ENCODE measurements at regions not wholly inside any gene's neighbourhood (a gene's known extent, or its start where the extent isn't known, plus 50 kb on each side); places are given as distances from the start of the nearest gene placed in this dataset.
"Not testable (repeated sequence)": the region's sequence is repeated elsewhere in the genome, so short reads cannot be mapped to it uniquely, and the experiment has no call there.

DNA sequence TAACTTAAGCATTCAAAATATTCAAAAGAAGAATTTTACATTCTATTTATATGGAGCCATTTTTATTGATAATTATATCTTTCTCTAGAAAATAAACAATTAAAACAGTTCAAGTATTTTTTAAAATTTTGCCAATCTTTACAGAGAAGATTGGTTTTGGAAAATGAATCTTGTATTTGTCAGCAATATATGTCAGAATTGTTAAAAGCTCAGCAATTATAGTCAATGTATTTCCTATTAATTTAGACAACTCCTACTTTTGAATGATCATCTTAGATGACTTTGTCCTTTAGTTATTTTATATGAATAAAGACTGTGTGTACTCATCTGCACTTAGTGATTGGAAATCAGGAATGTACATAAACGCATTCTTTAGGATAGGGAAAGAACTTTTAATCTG, 223.9 kb upstream of the MAD2L1 start:
- no peak for DNase-seq

DNA sequence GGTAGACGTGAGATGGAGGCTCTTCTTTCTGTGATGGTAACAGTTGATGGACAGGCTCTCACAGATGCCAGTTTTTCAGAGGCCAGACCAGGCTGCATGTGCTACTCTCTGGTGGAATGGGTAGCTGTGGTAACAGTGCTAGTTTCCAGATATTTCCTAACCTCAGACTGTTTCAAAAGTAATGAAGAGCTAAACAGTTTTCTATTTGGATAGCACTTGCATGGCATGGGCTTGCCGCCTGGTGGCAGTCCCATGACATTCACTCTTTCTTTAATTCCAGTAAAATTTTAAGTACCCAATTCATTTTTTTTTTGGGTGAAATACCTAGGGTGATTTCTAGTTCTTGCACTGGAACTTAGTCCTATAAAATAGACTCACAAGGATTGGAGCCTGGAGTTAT, 220.2 kb upstream of the MAD2L1 start:
- no peak for DNase-seq

DNA sequence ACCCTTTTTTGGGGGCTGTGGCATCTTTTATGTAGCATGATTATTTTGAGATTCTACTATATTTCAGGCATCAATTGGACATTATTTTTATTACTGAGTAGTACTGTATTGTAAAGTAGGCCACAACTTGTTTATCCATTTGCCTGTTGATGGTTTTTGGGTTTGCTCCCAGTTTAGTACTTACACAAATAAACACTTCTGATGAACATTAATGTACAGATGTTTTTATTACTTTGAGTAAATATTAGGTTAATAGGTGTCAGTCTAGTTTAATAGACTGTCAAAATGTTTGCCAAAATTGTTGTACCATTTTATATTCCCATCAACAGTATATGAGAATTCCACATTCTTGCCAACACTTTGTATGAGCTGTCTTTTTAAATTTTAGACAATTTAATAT, 214.9 kb upstream of the MAD2L1 start:
- no peak for DNase-seq

DNA sequence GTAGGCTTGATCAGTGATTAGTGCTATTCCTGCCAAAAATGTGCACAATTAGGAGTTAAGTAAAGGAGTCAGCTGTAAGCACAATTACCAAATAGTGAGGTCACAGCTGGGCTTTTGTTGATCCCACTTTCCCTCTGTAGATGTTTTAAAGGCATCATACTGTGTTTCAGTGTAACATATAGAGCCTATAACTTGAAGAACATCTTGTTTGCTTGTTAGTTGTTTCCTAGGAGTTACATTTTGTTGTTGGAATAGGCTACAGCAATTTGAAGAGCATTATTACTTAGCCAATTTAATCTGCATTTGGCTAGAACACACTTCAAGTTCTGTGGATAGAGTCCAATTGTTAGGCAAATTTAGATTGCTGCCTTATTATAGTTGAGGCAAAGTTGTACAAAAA, 210.7 kb upstream of the MAD2L1 start:
- DNase-seq: no peak

DNA sequence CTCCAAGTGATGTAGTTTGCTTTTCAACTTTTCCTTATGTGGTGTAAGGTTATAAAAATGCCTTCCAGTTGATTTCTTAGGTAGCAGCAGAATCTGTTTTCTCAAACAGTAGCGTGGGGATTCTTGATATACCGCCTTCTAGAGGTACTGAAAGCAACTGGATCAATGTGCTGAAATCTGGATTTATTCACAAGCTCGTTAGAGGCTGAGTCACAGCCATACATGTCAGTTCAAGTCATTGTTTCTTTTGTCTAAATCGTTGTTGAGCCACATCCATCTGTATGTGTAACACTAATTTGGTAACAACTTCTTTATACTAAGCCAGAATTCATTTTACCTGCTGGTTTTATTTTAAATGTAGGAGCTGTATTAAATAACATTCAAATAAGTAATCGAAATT, 200.0 kb upstream of the MAD2L1 start:
- DNase-seq: no peak

DNA sequence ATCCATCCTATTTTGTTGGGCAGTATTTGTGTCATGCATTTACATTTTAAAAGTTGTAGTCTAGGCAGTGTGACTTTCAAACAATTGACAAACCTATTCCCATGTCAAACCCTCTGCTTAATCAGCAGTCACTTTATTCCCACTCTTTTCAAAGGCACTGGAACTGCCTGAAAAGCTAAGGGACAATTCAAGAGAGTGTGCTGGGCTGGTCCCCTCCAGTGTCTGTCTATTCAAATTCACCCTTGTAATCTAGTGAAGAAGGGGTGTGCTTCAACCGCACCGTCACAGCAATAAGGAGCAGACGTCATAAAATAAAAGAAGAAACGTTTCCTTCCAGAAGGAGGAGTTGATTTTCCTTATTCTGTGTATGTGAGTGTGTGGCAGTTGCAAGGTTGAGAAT, 197.0 kb upstream of the MAD2L1 start:
- no peak for DNase-seq

DNA sequence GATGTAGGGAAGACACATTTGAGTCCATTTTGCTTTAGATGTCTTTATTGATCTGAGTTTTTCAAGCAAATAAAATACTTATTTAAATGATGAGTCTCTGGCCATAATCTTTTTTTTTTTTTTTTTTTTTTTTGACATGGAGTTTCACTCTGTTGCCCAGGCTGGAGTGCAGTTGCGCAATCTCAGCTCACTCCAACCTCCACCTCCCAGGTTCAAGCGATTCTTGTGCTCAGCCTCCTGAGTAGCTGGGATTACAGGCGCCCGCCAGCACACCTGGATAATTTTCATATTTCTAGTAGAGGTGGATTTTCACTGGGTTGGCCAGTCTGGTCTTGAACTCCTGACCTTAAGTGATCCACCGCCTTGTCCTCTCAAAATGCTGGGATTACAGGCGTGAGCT, 194.5 kb upstream of the MAD2L1 start:
- no peak for DNase-seq

DNA sequence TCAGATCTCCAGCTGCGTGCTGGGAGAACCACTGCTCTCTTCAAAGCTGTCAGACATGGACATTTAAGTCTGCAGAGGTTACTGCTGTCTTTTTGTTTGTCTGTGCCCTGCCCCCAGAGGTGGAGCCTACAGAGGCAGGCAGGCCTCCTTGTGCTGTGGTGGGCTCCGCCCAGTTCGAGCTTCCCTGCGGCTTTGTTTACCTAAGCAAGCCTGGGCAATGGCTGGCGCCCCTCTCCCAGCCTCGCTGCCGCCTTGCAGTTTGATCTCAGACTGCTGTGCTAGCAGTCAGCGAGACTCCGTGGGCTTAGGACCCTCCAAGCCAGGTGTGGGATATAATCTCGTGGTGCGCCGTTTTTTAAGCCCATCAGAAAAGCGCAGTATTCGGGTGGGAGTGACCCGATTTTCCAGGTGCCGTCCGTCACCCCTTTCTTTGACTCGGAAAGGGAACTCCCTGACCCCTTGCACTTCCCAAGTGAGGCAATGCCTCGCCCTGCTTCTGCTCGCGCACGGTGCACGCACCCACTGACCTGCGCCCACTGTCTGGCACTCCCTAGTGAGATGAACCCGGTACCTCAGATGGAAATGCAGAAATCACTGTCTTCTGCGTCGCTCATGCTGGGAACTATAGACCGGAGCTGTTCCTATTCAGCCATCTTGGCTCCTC, 189.6 kb upstream of the MAD2L1 start:
- peak; percentile 4 for DNase-seq

DNA sequence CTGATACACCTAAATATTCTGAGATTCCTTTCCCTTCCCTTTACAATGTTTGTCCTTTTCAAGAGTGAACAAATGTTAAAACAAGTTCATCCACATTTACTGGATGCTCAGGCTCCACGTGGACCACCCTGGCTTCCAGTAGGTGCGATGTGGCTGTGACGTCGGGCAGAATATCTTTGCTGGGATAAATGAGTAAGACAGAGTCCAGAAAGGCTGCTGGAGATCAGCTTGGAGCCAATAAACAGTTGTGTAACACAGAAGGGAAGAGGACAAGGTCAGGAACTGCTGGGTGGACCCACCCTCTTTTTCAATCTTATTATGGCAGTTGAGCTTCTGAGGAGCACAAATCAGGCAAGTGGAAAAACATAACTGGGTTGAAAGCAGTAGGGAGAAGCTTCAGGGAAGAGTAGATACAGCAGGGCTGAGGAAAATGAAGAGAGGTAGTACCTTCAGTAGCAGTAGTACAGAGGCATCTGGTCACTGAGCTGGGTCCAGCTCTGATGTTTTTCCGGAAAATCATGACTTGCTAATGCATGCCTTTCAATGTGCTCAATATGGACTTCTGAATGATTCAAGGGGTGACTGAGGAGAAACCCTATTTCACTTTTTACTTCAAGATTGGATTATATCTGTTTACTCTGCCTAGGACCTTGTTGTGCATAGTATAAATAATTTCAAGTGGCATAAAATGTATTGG, 171.8 kb upstream of the MAD2L1 start:
- no peak for DNase-seq

DNA sequence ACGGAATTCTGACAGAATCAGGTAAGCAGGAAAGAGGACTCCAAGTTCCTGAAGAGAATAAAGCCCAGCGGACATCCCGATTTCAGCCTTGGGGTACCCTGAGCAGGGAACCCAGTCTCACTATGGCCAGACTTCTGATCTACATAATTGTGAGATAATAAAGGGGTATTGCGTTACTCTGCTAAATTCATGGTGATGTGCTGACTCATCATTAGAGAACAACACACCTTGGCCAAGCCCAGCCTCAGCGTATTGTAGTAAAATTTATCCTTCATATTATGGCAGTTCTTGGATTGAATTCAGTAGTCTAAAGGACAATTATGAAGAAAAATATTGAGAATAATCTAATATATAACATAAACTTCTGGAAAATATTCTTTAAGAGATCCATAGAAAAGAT, 170.2 kb upstream of the MAD2L1 start:
- no peak for DNase-seq

DNA sequence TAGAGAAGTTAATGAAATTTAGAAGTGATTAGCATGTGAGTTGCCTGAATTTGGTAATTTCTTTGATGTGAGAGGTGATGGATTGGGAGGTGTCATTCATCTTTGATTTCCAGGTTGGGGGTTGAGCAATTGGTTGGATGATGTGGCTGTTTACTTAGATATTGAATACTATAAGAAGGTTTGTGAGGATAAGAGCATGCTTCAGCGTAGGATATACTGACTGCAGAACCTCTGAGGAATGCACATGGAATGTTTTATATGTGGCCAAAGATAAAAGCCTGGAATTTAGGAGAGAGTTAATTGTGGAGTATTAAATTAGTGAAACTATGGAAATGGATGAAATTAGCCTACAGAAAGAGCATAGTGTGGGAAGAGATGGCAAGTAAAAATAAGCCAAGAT, 165.4 kb upstream of the MAD2L1 start:
- no peak for DNase-seq

DNA sequence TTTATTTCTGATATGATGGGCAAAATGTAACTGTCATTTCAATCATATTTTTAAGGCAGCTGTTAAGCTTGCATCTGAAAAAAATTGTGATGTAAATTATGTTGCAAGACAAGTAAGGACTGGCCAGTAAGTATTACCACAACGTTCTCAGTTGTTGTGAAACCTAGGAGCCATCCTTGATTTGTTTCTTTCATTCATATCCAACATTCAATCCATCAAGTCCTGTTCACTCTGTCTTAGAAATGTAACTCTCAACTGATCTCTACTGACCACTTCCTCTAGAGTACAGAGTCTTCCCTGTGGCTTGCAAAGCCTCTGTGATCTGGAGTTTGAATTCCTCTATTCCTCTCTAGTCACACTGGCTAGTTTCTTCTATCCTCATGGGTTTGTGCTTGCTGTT, 161.4 kb upstream of the MAD2L1 start:
- no peak for DNase-seq

DNA sequence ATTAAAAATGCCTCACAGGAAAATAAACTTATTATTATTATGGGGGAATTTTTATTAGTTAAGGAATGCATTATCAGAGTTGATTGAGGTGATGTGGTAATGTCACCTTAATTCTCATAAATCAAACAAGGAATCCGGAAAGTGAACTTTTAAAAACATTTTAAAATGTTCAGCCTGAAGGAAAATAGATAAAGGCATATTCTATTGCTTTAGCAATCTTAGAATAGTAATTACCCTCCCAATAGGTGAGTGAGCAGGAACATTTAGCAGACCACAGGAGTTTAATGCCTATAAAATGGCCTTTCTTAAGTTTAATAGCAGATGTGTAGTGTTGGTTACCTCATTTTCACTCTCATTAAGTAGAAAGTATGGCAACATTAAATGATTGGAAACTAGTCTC, 160.9 kb upstream of the MAD2L1 start:
- DNase-seq: no peak

DNA sequence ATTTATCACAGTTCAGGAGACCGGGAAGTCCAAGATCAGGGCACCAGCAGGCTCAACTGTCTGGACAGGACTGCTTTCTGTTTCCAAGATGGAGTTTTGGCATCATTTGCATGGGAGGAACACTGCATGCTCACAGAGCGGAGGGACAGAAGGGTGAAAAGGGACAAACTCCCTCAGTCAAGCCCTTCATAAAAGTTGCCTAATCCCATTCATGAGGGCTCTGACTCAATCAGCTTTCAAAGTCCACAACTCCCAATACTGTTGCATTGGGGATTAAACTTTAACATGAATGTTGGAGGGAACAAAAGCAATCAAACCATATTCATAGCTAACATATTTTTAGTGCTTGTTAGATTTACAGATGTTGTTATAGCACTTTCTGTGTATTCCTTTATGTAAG, 158.9 kb upstream of the MAD2L1 start:
- no peak for DNase-seq

DNA sequence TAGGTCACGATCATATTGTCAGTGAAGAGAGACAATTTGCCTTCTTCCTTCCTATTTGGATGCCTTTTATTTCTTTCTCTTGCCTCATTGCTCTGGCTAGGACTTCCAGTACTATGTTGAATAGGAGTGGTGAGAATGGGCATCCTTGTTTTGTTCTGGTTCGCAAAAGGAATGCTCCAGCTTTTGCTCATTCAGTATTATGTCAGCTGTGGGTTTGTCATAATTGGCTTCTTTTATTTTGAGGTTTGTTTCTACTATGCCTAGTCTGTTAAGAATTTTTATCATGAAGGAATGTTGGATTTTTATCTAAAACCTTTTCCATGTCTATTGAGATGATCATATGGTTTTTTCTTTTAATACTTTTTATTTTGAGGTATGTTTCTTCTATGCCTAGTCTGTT, 152.3 kb upstream of the MAD2L1 start:
- DNase-seq: no peak

DNA sequence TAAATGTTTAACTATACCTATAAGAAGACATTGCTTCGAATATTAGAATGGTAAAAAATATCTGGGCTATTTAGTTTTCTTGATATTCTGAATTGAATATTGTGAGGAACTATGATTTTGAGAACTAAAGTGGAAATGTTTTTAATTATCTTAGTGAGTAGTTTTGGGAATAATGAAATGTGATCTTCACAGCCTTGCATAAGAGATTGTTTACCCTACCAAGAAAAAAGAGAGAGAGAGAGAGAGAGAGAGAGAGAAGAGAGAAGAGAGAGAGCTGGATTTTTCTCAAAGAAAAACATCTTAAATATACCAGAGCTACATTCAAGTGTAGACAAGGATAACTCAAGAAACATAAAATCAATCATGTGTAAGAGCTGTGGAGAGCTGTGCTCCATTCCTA, 148.7 kb upstream of the MAD2L1 start:
- DNase-seq: no peak

DNA sequence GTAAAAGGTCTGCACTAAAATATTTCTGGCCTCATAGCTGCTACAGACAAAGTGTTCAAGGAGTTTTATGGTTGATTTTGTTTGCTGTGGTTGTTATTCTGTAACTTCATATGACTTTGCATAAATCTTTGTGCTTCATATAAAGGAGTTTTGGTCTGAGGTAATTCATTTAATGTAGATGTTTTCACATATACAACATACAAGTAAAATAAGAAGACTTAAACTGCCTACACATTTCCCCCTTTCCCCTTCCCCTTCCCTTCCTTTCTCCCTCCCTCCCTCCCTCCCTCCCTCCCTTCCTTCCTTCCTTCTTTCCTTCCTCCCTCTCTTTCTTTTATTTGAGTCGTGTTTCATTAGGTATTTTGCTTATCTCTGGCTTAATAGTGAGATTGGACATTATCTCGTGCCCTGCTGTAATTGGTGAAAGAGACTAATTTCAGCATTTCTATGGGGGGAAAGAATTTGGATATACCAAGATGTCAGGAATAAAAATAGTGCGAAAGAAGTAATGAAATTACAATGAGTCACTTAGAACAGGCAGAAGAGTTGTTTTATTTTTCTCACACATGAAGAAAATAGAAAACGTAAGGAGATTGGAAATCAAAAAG, 144.9 kb upstream of the MAD2L1 start:
- DNase-seq: no peak

DNA sequence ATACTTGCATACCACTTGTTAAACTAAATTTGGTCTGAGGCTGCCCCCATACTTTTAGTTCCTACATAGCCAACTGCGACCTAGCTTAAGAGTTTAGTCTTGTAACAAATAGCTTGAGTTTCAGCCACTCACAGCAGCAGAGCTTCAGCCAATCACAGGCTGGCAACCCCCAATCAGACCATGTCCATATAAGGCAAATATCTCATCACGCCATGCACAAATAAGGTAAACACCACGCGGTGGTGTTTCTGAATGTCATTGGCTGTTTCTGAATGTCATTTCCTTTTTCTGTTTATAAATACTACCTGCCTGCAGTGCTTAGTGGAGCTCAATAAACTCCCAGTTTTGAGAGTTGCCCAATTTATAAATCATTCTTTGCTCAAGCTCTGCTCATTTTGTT, 143.1 kb upstream of the MAD2L1 start:
- peak; percentile 21 for DNase-seq

DNA sequence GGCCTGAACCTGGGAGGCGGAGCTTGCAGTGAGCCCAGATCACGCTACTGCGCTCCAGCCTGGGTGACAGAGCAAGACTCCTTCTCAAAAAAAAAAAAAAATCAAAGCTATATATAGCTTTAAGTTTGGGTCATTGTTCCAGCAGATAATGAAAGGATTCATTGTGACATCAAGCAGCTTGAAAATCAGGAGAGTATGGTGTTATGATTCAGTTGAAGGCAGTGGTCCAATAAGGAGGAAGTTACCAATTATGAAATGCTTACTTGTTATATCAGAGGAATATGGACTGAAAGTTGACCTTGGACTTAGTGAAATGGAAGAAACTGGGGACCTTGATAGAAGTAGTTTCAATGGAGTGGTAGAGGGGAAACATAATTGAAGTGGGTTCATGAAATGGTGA, 140.4 kb upstream of the MAD2L1 start:
- no peak for DNase-seq

DNA sequence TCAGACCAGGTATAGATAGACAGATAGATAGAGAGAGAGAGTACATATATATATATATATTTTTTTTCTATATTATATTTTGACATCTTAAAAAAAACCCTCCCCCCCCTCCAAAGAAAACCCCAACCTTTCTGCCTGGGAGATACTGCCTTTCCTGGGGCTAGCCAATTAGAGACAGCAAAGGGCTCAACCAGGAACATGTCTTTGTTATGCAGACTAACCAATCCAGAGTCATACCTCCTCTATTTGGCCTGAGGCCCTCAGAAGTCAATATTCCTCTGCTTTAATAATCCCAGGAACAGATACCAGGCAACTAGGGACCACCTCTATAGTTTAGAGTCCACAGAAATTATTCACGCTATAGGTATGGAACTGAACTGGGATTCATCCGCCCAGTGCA, 135.6 kb upstream of the MAD2L1 start:
- no peak for DNase-seq

DNA sequence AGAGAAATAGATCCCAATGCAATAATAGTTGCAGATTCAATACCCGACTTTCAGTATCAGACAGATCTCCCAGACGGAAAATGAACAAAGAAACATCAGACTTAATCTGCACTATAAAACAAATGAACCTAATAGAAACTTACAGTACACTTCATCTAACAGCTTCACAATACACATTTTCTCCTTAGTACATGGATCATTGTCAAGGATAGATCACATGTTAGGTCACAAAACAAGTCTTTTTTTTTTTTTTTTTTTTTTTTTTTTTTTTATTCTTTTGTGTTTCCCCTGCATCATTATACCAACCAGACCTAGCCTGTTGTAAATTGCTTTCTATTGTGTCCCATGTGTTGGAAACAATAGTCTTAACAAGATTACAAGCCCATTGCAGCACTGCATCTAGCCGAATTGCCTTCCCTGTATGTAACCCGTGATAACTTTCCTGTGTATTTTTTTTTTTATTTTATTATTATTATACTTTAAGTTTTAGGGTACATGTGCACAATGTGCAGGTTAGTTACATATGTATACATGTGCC, 134.0 kb upstream of the MAD2L1 start:
- DNase-seq: not testable (repeated sequence)

DNA sequence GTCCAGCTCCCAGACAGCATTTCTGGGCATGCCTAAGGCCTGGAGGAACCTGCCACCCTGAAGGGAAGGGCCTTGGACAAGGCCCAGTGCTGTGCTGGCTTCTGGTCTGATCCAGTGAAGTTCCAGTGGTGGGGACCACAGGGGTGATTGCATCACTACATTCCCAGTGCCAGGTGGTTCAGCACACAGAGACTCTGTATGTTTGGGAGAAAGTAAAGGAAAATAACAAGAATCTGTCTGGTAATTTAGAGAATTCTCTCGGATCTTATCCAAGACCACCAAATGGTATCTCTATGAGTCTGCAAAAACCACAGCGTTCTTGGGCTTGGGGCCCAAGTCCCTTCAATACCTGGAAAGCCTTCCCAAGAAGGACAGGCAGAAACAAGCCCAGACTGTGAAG, 131.8 kb upstream of the MAD2L1 start:
- no peak for DNase-seq

DNA sequence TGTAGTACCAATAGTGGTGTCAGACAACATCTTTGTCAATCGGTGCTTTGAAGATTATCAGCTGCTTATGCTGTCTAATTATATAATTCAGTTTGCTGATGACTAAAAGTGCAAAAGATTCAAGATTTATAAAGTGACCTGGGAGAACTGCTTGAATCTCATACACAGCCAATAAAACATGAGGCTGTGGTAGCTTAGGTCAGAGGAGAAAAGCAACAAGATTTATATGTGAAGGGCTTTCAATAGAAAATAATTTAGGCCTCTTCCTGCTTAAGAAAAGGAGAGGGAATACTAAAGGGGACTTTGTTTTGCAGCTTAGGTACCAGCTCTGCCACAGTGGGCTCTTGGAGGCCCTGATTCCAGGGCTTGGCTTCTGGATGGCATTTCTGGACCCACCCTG, 111.0 kb upstream of the MAD2L1 start:
- DNase-seq: no peak

DNA sequence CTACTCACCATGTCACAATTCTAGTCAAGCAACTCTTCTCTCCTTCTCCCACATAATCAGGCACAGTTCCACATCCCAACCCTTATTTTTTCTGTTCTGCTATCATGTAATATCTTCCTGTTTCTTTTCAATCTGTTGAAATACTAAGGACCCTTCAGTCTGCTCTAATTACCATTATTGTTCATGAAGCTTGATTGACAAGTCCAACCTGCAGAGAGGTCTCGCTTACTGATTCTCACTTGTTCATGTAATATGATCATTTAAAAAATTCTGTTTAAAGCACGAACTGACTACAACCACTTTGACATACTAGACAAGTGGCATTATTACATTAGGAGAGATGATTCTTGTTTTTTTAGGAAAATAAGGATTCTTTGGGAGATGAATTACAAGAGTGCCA, 108.6 kb upstream of the MAD2L1 start:
- DNase-seq: no peak

DNA sequence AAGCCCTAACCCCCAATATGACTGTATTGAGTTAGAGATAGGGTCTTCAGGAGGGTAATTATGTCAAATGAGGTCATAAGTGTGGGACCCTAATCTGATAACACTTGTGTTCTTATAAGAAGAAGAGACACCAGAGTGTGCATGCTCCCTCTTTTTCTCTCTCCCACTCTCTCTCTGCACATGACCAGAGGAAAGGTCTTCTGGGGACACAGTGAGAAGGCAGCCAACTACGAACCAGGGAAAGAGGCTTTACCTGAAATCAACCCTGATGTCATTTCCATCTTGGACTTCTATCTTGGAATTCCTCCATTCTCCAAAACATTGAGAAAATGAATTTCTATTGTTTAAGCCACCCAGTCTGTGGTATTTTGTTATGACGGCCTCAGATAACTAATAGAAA, 97.2 kb upstream of the MAD2L1 start:
- DNase-seq: no peak
